Stomach (tissue), 8 donors: ENCODE measurements at regions not wholly inside any gene's neighbourhood (a gene's known extent, or its start where the extent isn't known, plus 50 kb on each side); places are given as distances from the start of the nearest gene placed in this dataset.

Source experiments
- DNase-seq, 2 donors: peaks; one replicate each; pipeline versions ENCODE4 v3.0.0 to v3.0.0-alpha.2; 2013 to 2019
- H3K27ac ChIP-seq, 5 donors: fragments of 200-600 bp in 4 of 5; sonication (generic) in 4 of 5; one replicate each; pipeline ENCODE4 v1.5.1; 2013 to 2019; ENCODE audit warnings: mild to moderate bottlenecking in 1 of 5, moderate library complexity in 1 of 5
- H3K27me3 ChIP-seq, 3 donors: fragments of 200-600 bp; sonication (generic); one replicate each; pipeline ENCODE4 v1.5.1; 2017 to 2019; ENCODE audit warnings: mixed run types in 1 of 3
- H3K36me3 ChIP-seq, 4 donors: fragments of 200-600 bp; sonication (generic); 1 replicate in 3 of 4; 2 replicates in 1 of 4; pipeline ENCODE4 v1.5.1; 2016 to 2019
- H3K4me1 ChIP-seq, 4 donors: fragments of 200-600 bp; sonication (generic); one replicate each; pipeline ENCODE4 v1.5.1; 2016 to 2019
- H3K4me3 ChIP-seq, 4 donors: fragments of 200-600 bp; sonication (generic) in 3 of 4; one replicate each; pipeline ENCODE4 v1.5.1; 2016 to 2019; ENCODE audit warnings: mild to moderate bottlenecking in 1 of 4
- H3K9me3 ChIP-seq, 4 donors: fragments of 200-600 bp; sonication (generic); one replicate each; pipeline ENCODE4 v1.5.1; 2016 to 2019
- CTCF ChIP-seq, 7 experiments: fragments of 450-650 bp in 4 of 7; fragments of 200-600 bp in 3 of 7; sonication (generic) in 3 of 7; IDR thresholded peaks; one replicate each; pipeline ENCODE4 v1.5.1; 2016 to 2019; ENCODE audit warnings: antibody characterized with exemption in 7 of 7, control low read depth in 2 of 7, mild to moderate bottlenecking in 1 of 7
- EP300 ChIP-seq: sonication (generic); formaldehyde crosslinking; IDR thresholded peaks from one replicate; pipeline ENCODE4 v1.6.1; 2017; ENCODE audit warnings: antibody characterized with exemption
- POLR2A ChIP-seq, 4 donors: fragments of 450-650 bp; IDR thresholded peaks; one replicate each; pipeline ENCODE4 v1.6.1; 2016; ENCODE audit warnings: antibody characterized with exemption in 4 of 4, control low read depth in 2 of 4, mild to moderate bottlenecking in 1 of 4, moderate library complexity in 1 of 4
- POLR2AphosphoS5 ChIP-seq, 3 donors: sonication (generic); formaldehyde crosslinking; IDR thresholded peaks; one replicate each; pipeline ENCODE4 v1.6.1; 2016; ENCODE audit warnings: antibody characterized with exemption in 3 of 3
- whole genome bisulfite sequencing, 5 donors: extraction: QIAGEN DNeasy Blood & Tissue Kit in 3 of 5; methylation state at CpG; one replicate each; pipeline versions ENCODE4 v1.1.5 to v1.1.7; 2013 to 2018; 5-methylcytosine and 5-hydroxymethylcytosine counted together
- intact Hi-C: fragments of 100-400 bp; cut with DNase I; formaldehyde crosslinking; loops from one replicate; pipeline ENCODE4 v1.15.1; 2023; ENCODE audit warnings: low total_unique reads
- donor health status: healthy with polysubstance abuse.
- donor health status: Bipolar disorder and iron deficiency.
- donor health status: healthy.

- intact Hi-C loops = no loop called here
- no peak for TF ChIP-seq POLR2A (IDR thresholded peaks at IDR 0.05)
- TF ChIP-seq POLR2AphosphoS5 (IDR thresholded peaks at IDR 0.05) = no peak
- no peak for TF ChIP-seq CTCF (IDR thresholded peaks at IDR 0.05)
- TF ChIP-seq EP300 = no peak
- Histone ChIP-seq H3K36me3 (no peaks in the 10 kb centered on the region), H3K9me3 (peaks cover 0 to 11% (median 0%) of the 10 kb centered on the region in 4 donors), H3K4me3 (no peak overlapping the region), H3K27ac (no peak overlapping the region), H3K27me3 (no peaks in the 10 kb centered on the region), H3K4me1 (no peaks in the 10 kb centered on the region)
- DNase-seq = no peak
Measured at GRCh38 chr2:162994718-162995117, 156.2 kb upstream of the KCNH7 start.

GRCh38 chr2:162992828-162993227 is 154.3 kb upstream of the KCNH7 start:
- no peak for DNase-seq
- H3K9me3 ChIP-seq = peaks cover 0 to 11% (median 0%) of the 10 kb centered on the region in 4 donors
- no peaks in the 10 kb centered on the region for H3K4me1 ChIP-seq
- TF ChIP-seq CTCF (IDR thresholded peaks at IDR 0.05) = no peak
- TF ChIP-seq POLR2AphosphoS5 (IDR thresholded peaks at IDR 0.05) = no peak
- intact Hi-C loops = no loop called here
- WGBS, 5 donors = 45 to 65% (median 58%) methylated on average over 3 of the region's 3 CpGs
- H3K36me3 ChIP-seq = no peaks in the 10 kb centered on the region
- H3K27ac ChIP-seq = no peak overlapping the region
- no peaks in the 10 kb centered on the region for H3K27me3 ChIP-seq
- H3K4me3 ChIP-seq = no peak overlapping the region

GRCh38 chr2:162989507-162989906 is 150.9 kb upstream of the KCNH7 start:
- no peak for DNase-seq
- Histone ChIP-seq H3K4me1 (no peaks in the 10 kb centered on the region), H3K27ac (no peak overlapping the region), H3K4me3 (no peak overlapping the region), H3K9me3 (no peaks in the 10 kb centered on the region), H3K27me3 (no peaks in the 10 kb centered on the region), H3K36me3 (no peaks in the 10 kb centered on the region)
- no peak for TF ChIP-seq POLR2A (IDR thresholded peaks at IDR 0.05)
- TF ChIP-seq CTCF (IDR thresholded peaks at IDR 0.05) = no peak
- TF ChIP-seq EP300 = no peak
- TF ChIP-seq POLR2AphosphoS5 (IDR thresholded peaks at IDR 0.05) = no peak
- 38 to 70% (median 53%) methylated on average over 3 of the region's 3 CpGs for WGBS, 5 donors
- intact Hi-C loops = no loop called here

GRCh38 chr2:162974771-162975170 is 136.2 kb upstream of the KCNH7 start:
- no peak for DNase-seq
- no peaks in the 10 kb centered on the region for H3K36me3 ChIP-seq
- H3K4me1 ChIP-seq = no peaks in the 10 kb centered on the region
- TF ChIP-seq POLR2AphosphoS5 (IDR thresholded peaks at IDR 0.05) = no peak
- no peak for TF ChIP-seq CTCF (IDR thresholded peaks at IDR 0.05)
- no peak for TF ChIP-seq POLR2A (IDR thresholded peaks at IDR 0.05)
- TF ChIP-seq EP300 = no peak
- H3K27ac ChIP-seq = no peak overlapping the region
- 76 to 91% (median 78%) methylated on average over 2 of the region's 2 CpGs for WGBS, 5 donors
- no peak overlapping the region for H3K4me3 ChIP-seq
- intact Hi-C loops = no loop called here
- no peaks in the 10 kb centered on the region for H3K9me3 ChIP-seq
- H3K27me3 ChIP-seq = no peaks in the 10 kb centered on the region

- no peaks in the 10 kb centered on the region for H3K27me3 ChIP-seq
- intact Hi-C loops = no loop called here
- no peak overlapping the region for H3K4me3 ChIP-seq
- no peaks in the 10 kb centered on the region for H3K4me1 ChIP-seq
- H3K36me3 ChIP-seq = no peaks in the 10 kb centered on the region
- TF ChIP-seq EP300 = no peak
- TF ChIP-seq POLR2A (IDR thresholded peaks at IDR 0.05) = no peak
- no peak for TF ChIP-seq CTCF (IDR thresholded peaks at IDR 0.05)
- no peak for TF ChIP-seq POLR2AphosphoS5 (IDR thresholded peaks at IDR 0.05)
- 78 to 81% (median 80%) methylated on average over 1 of the region's 1 CpG for WGBS, 5 donors
- DNase-seq = no peak
- no peaks in the 10 kb centered on the region for H3K9me3 ChIP-seq
- H3K27ac ChIP-seq = no peak overlapping the region
Measured at GRCh38 chr2:162972383-162972782, 133.8 kb upstream of the KCNH7 start.
